OCI-LY3 (cell line): ENCODE measurements at regions not wholly inside any gene's neighbourhood (a gene's known extent, or its start where the extent isn't known, plus 50 kb on each side); places are given as distances from the start of the nearest gene placed in this dataset.

ENCODE experiments used
- H2AFZ ChIP-seq: fragments of 200-600, 300-600 bp; shearing (Covaris generic); 2 replicates; pipeline ENCODE4 v1.6.0; 2014; ENCODE audit warnings: antibody characterized with exemption, low read depth, low read length
- H3K27ac ChIP-seq: fragments of 200-600, 300-600 bp; sonication (generic); 2 replicates; pipeline ENCODE4 v1.5.1; 2014; ENCODE audit warnings: mild to moderate bottlenecking, low read length, moderate library complexity, mixed read lengths
- H3K27me3 ChIP-seq: fragments of 200-600, 300-600 bp; sonication (generic); 2 replicates; pipeline ENCODE4 v1.6.1; 2014; ENCODE audit warnings: low read depth, low read length, mixed read lengths
- H3K36me3 ChIP-seq: fragments of 200-600, 300-600 bp; sonication (generic); replicated peaks from 2 replicates; pipeline ENCODE3; 2014; ENCODE audit warnings: low read depth, low read length, mixed read lengths
- H3K4me1 ChIP-seq: fragments of 300-600, 200-600 bp; sonication (generic); 2 replicates; pipeline ENCODE4 v1.6.1; 2014; ENCODE audit warnings: low read length, mixed read lengths
- H3K4me2 ChIP-seq: fragments of 200-600, 300-600 bp; sonication (generic); 2 replicates; pipeline ENCODE4 v1.6.1; 2014; ENCODE audit warnings: low read length, mixed read lengths
- H3K4me3 ChIP-seq: fragments of 300-600, 200-600 bp; sonication (generic); 2 replicates; pipeline ENCODE4 v1.5.1; 2014; ENCODE audit warnings: antibody characterized with exemption, mild to moderate bottlenecking, low read length, moderate library complexity
- H3K79me2 ChIP-seq: fragments of 300-600, 200-600 bp; shearing (Covaris generic); 2 replicates; pipeline ENCODE4 v1.6.1; 2014; ENCODE audit warnings: mild to moderate bottlenecking, low read length, mixed read lengths
- H3K9ac ChIP-seq: fragments of 300-600, 200-600 bp; shearing (Covaris generic); 2 replicates; pipeline ENCODE4 v1.6.0; 2014; ENCODE audit warnings: mild to moderate bottlenecking, low read length, moderate library complexity
- H3K9me3 ChIP-seq: fragments of 200-600, 300-600 bp; shearing (Covaris generic); 2 replicates; pipeline ENCODE4 v1.6.1; 2014; ENCODE audit warnings: low read length, mixed read lengths; ENCODE audit not compliant: insufficient read depth
- H4K20me1 ChIP-seq: fragments of 200-600, 300-600 bp; sonication (generic); 2 replicates; pipeline ENCODE4 v1.6.1; 2016; ENCODE audit warnings: low read length, mixed read lengths; ENCODE audit not compliant: insufficient read depth
- EZH2phosphoT487 ChIP-seq: fragments of 200-600 bp; shearing (Covaris generic); IDR thresholded peaks from 2 replicates; pipeline ENCODE4 v1.6.1; 2018; ENCODE audit warnings: antibody characterized with exemption, mixed run types, low read depth
- TF ChIP-seq, protein P1 (sequence below): fragments of 200-600, 300-600 bp; sonication (generic); IDR thresholded peaks from 2 replicates; pipeline ENCODE4 v1.5.1; 2014; ENCODE audit warnings: antibody characterized with exemption, low read length, low read depth

GRCh38 chr6:142545147-142545546 lies 243.3 kb downstream of the ADGRG6 start:
- Histone ChIP-seq H3K4me1 (no peaks in the 10 kb centered on the region), H3K9me3 (no peaks in the 10 kb centered on the region), H3K9ac (no peak overlapping the region), H3K27ac (no peak overlapping the region), H3K4me2 (no peak overlapping the region), H3K27me3 (no peaks in the 10 kb centered on the region), H3K4me3 (no peak overlapping the region), H2AFZ (no peak overlapping the region), H3K36me3 (no peaks in the 10 kb centered on the region), H3K79me2 (no peaks in the 10 kb centered on the region), H4K20me1 (no peaks in the 10 kb centered on the region)
- TF ChIP-seq EZH2phosphoT487: no peak
- TF ChIP-seq, protein P1, sequence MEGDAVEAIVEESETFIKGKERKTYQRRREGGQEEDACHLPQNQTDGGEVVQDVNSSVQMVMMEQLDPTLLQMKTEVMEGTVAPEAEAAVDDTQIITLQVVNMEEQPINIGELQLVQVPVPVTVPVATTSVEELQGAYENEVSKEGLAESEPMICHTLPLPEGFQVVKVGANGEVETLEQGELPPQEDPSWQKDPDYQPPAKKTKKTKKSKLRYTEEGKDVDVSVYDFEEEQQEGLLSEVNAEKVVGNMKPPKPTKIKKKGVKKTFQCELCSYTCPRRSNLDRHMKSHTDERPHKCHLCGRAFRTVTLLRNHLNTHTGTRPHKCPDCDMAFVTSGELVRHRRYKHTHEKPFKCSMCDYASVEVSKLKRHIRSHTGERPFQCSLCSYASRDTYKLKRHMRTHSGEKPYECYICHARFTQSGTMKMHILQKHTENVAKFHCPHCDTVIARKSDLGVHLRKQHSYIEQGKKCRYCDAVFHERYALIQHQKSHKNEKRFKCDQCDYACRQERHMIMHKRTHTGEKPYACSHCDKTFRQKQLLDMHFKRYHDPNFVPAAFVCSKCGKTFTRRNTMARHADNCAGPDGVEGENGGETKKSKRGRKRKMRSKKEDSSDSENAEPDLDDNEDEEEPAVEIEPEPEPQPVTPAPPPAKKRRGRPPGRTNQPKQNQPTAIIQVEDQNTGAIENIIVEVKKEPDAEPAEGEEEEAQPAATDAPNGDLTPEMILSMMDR: no peak

DNA sequence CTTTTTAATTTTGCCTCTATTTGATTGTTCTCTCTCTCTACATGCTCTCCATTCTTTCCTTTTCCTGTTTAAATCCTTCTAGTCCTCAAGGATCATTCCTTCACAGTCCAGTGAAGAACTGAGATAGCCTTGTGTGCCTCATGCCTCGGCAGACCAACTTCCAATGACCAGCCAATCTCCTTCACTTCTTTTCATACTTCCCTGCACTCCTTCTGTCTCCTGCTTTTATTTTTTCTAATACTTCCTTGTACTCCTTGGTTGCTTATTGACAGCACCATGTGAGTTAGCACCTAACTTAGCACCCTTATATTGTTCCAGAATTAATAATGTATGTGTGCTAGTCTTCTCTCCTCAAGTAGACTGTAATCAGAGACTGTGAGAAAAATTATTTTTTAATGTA lies 246.8 kb downstream of the ADGRG6 start:
- Histone ChIP-seq H3K9me3 (no peaks in the 10 kb centered on the region), H3K36me3 (no peaks in the 10 kb centered on the region), H3K27ac (no peak overlapping the region), H3K9ac (no peak overlapping the region), H3K79me2 (no peaks in the 10 kb centered on the region), H3K27me3 (no peaks in the 10 kb centered on the region), H4K20me1 (no peaks in the 10 kb centered on the region), H3K4me3 (no peak overlapping the region), H3K4me2 (no peak overlapping the region), H2AFZ (no peak overlapping the region), H3K4me1 (no peaks in the 10 kb centered on the region)
- TF ChIP-seq, protein P1: no peak
- no peak for TF ChIP-seq EZH2phosphoT487

- H3K4me3 ChIP-seq: no peak overlapping the region
- H2AFZ ChIP-seq: no peak overlapping the region
Observed at GRCh38 chr6:142550310-142551063, 248.7 kb downstream of the ADGRG6 start.

GRCh38 chr6:142551274-142551811 lies 249.5 kb downstream of the ADGRG6 start:
- Histone ChIP-seq H3K79me2 (no peaks in the 10 kb centered on the region), H3K9ac (no peak overlapping the region), H3K4me2 (no peak overlapping the region), H3K36me3 (no peaks in the 10 kb centered on the region), H3K4me3 (no peak overlapping the region), H3K27me3 (no peaks in the 10 kb centered on the region), H3K27ac (no peak overlapping the region), H4K20me1 (no peaks in the 10 kb centered on the region), H2AFZ (no peak overlapping the region), H3K9me3 (no peaks in the 10 kb centered on the region), H3K4me1 (no peaks in the 10 kb centered on the region)
- no peak for TF ChIP-seq EZH2phosphoT487
- TF ChIP-seq, protein P1: no peak

More at GRCh38 chr6:142550310-142551063, 248.7 kb downstream of the ADGRG6 start:
- H3K9me3 ChIP-seq: no peaks in the 10 kb centered on the region
- no peaks in the 10 kb centered on the region for H3K79me2 ChIP-seq
- no peaks in the 10 kb centered on the region for H3K27me3 ChIP-seq
- no peaks in the 10 kb centered on the region for H3K36me3 ChIP-seq
- H3K9ac ChIP-seq: no peak overlapping the region
- no peak overlapping the region for H3K4me2 ChIP-seq
- H3K4me1 ChIP-seq: no peaks in the 10 kb centered on the region
- TF ChIP-seq EZH2phosphoT487: no peak
- TF ChIP-seq, protein P1: no peak
- H4K20me1 ChIP-seq: no peaks in the 10 kb centered on the region
- no peak overlapping the region for H3K27ac ChIP-seq
